PC-3 (cell line): ENCODE measurements at regions not wholly inside any gene's neighbourhood (a gene's known extent, or its start where the extent isn't known, plus 50 kb on each side); places are given as distances from the start of the nearest gene placed in this dataset.

Experiments used
- CTCF ChIP-seq: fragments of 300-600 bp; sonication (generic); conservative IDR thresholded peaks from 2 replicates; pipeline ENCODE4 v1.5.1; 2017; ENCODE audit warnings: antibody characterized with exemption, low read depth, mild to moderate bottlenecking, low read length
- EZH2 ChIP-seq: fragments of 300-600 bp; sonication (generic); IDR thresholded peaks from one replicate; pipeline ENCODE4 v1.6.1; 2017; ENCODE audit warnings: antibody characterized with exemption, mild to moderate bottlenecking, low read length; ENCODE audit not compliant: unreplicated experiment

- TF ChIP-seq EZH2, result no peak
- TF ChIP-seq CTCF, result no peak
These were observed 124.2 kb upstream of the CXCR4 start for GRCh38 chr2:136242100-136242499.
